HepG2 (cell line): ENCODE measurements at regions not wholly inside any gene's neighbourhood (a gene's known extent, or its start where the extent isn't known, plus 50 kb on each side); places are given as distances from the start of the nearest gene placed in this dataset.

Experiments used
- ATAC-seq: fragments of 200-7000 bp; cut with Tn5 transposase; 3 replicates; pipeline ENCODE4 v1.9.1; 2020; ENCODE audit warnings: mild to moderate bottlenecking, moderate library complexity
- BruUV-seq: library from RNA; stranded (reverse); fragments of 400-500 nt; replicated peaks from 2 replicates; lab custom pipeline; 2021; lab: Mats Ljungman, UMichigan
- CTCF ChIA-PET: fragments of 300-600 bp; formaldehyde crosslinking; extraction: SDS; loops from one replicate; lab custom pipeline; 2021; ENCODE audit warnings: low total read pairs, inconsistent platforms, low intra/inter-chr PET ratio; lab: Yijun Ruan, JAX
- POLR2A ChIA-PET: fragments of 350-600 bp; sonication (Branson Sonifier 250); formaldehyde crosslinking; loops from one replicate; lab custom pipeline; 2020; ENCODE audit warnings: antibody characterized with exemption, inconsistent platforms; lab: Yijun Ruan, JAX
- DNase-seq: peaks from one replicate; pipeline ENCODE4 v3.0.0-alpha.2; 2015; ENCODE audit warnings: low spot score
- FAIRE-seq: peaks from 3 replicates; lab custom pipeline; 2011; peaks lifted over from hg19 to GRCh38; lab: Jason Lieb, UNC
- H2AFZ ChIP-seq: one replicate; pipeline ENCODE4 v1.6.1; 2011; ENCODE audit warnings: low read length, inconsistent platforms
- H3K27ac ChIP-seq: fragments of 300-600 bp; 3 replicates; pipeline ENCODE4 v1.8.0; 2011; ENCODE audit warnings: mixed run types, mild to moderate bottlenecking, mixed read lengths, low read length, inconsistent platforms; ENCODE audit not compliant: insufficient read depth; ENCODE audit errors: extremely low read length
- H3K27me3 ChIP-seq, 2 experiments: fragments of 200-600 bp in 1 of 2; 2 replicates in 1 of 2; 3 replicates in 1 of 2; pipeline versions ENCODE4 v1.6.0 to v1.8.0; 2011; ENCODE audit warnings: low read length in 2 of 2, mild to moderate bottlenecking in 2 of 2, moderate library complexity in 2 of 2, inconsistent platforms in 1 of 2; ENCODE audit not compliant: insufficient read depth in 2 of 2, control insufficient read depth in 1 of 2
- H3K36me3 ChIP-seq, 2 experiments: fragments of 200-600 bp in 1 of 2; replicated peaks in 1 of 2; 2 replicates in 1 of 2; 3 replicates in 1 of 2; pipeline versions ENCODE4 v1.5.1 to v1.8.0; 2011; ENCODE audit warnings: low read length in 2 of 2, inconsistent platforms in 1 of 2; ENCODE audit not compliant: insufficient read depth in 2 of 2, control insufficient read depth in 1 of 2
- H3K4me1 ChIP-seq: 2 replicates; pipeline ENCODE4 v1.5.1; 2012; ENCODE audit warnings: low read length, inconsistent platforms; ENCODE audit not compliant: insufficient read depth
- H3K4me2 ChIP-seq: 2 replicates; pipeline ENCODE4 v1.6.0; 2011; ENCODE audit warnings: low read depth, low read length, inconsistent platforms
- H3K4me3 ChIP-seq, 3 experiments: fragments of 200-600 bp in 1 of 3; sonication (generic), shearing (Covaris generic) in 1 of 3; replicated peaks in 1 of 3; 2 replicates each; pipeline ENCODE4 v1.5.1; 2011 to 2016; ENCODE audit warnings: low read length in 3 of 3, inconsistent platforms in 2 of 3, low read depth in 2 of 3, mild to moderate bottlenecking in 2 of 3, control low read depth in 1 of 3, mixed read lengths in 1 of 3; ENCODE audit not compliant: insufficient read depth in 1 of 3
- H3K79me2 ChIP-seq: one replicate; pipeline ENCODE4 v1.6.1; 2011; ENCODE audit warnings: low read length, inconsistent platforms; ENCODE audit not compliant: insufficient read depth
- H3K9ac ChIP-seq: 2 replicates; pipeline ENCODE4 v1.6.0; 2011; ENCODE audit warnings: mild to moderate bottlenecking, low read depth, low read length, inconsistent platforms; ENCODE audit not compliant: insufficient read depth
- H3K9me3 ChIP-seq: 2 replicates; pipeline ENCODE4 v1.5.1; 2012; ENCODE audit warnings: mild to moderate bottlenecking, low read length
- H4K20me1 ChIP-seq: 2 replicates; pipeline ENCODE4 v1.6.0; 2011; ENCODE audit warnings: inconsistent platforms, mild to moderate bottlenecking, low read length, moderate library complexity; ENCODE audit not compliant: insufficient read depth
- AHDC1 ChIP-seq: sonication (generic); formaldehyde crosslinking; IDR thresholded peaks from 2 replicates; pipeline ENCODE4 v1.5.1; 2020; ENCODE audit warnings: mild to moderate bottlenecking, missing genetic modification reagents, borderline replicate concordance
- CTCF ChIP-seq: sonication (generic); formaldehyde crosslinking; IDR thresholded peaks from 2 replicates; pipeline ENCODE4 v1.5.0; 2020; ENCODE audit warnings: mild to moderate bottlenecking, missing genetic modification reagents, moderate library complexity
- SMC3 ChIP-seq: IDR thresholded peaks from 2 replicates; pipeline ENCODE4 v1.6.1; 2011; ENCODE audit warnings: low read length, improper control_type of control experiment
- SRF ChIP-seq: IDR thresholded peaks from 2 replicates; pipeline ENCODE4 v1.6.1; 2011; ENCODE audit warnings: mild to moderate bottlenecking, low read depth, low read length, moderate library complexity
- ZNF768 ChIP-seq: sonication (generic); formaldehyde crosslinking; IDR thresholded peaks from 2 replicates; pipeline ENCODE4 v1.4.0; 2020; ENCODE audit warnings: missing genetic modification reagents
- ZNF883 ChIP-seq: sonication (generic); formaldehyde crosslinking; IDR thresholded peaks from 2 replicates; pipeline ENCODE4 v1.5.1; 2020; ENCODE audit warnings: mild to moderate bottlenecking, missing genetic modification reagents; ENCODE audit errors: not compliant biosample characterization
- WGBS: methylation state at CpG from one replicate; pipeline ENCODE4 v1.1.6; 2017; ENCODE audit warnings: low lambda C conversion rate; 5-methylcytosine and 5-hydroxymethylcytosine counted together
- in situ Hi-C: cut with HindIII; loops from 2 replicates; pipeline ENCODE4 v1.10.0; 2017; ENCODE audit warnings: low pct_unique_long_range_greater_than_20kb; ENCODE audit not compliant: extremely low pct_ligation_motif_present
- intact Hi-C: fragments of 100-400 bp; cut with micrococcal nuclease; formaldehyde crosslinking; loops from one replicate; pipeline ENCODE4 v1.10.0; 2022; ENCODE audit not compliant: unreplicated experiment
- TF ChIP-seq, protein P1 (sequence below): sonication (generic); formaldehyde crosslinking; IDR thresholded peaks from 2 replicates; pipeline ENCODE4 v1.5.1; 2020; ENCODE audit warnings: mild to moderate bottlenecking, missing genetic modification reagents, moderate library complexity

GRCh38 chr22:27405672-27406388 lies 395.7 kb downstream of the MN1 start:
- FAIRE-seq = no peak
- in situ Hi-C loops = loop anchor here (5.0 to 25.0 kb wide), 2 partner anchors 396 to 606 kb away; partner anchors contain the start of gene MN1
- BruUV-seq = no TSS peak
- peak; percentile 96 for TF ChIP-seq ZNF768 (CRISPR knock-in tag)
- no peak for TF ChIP-seq SRF
- TF ChIP-seq ZNF883 (CRISPR knock-in tag) = peak; percentile 23
- TF ChIP-seq, protein P1, sequence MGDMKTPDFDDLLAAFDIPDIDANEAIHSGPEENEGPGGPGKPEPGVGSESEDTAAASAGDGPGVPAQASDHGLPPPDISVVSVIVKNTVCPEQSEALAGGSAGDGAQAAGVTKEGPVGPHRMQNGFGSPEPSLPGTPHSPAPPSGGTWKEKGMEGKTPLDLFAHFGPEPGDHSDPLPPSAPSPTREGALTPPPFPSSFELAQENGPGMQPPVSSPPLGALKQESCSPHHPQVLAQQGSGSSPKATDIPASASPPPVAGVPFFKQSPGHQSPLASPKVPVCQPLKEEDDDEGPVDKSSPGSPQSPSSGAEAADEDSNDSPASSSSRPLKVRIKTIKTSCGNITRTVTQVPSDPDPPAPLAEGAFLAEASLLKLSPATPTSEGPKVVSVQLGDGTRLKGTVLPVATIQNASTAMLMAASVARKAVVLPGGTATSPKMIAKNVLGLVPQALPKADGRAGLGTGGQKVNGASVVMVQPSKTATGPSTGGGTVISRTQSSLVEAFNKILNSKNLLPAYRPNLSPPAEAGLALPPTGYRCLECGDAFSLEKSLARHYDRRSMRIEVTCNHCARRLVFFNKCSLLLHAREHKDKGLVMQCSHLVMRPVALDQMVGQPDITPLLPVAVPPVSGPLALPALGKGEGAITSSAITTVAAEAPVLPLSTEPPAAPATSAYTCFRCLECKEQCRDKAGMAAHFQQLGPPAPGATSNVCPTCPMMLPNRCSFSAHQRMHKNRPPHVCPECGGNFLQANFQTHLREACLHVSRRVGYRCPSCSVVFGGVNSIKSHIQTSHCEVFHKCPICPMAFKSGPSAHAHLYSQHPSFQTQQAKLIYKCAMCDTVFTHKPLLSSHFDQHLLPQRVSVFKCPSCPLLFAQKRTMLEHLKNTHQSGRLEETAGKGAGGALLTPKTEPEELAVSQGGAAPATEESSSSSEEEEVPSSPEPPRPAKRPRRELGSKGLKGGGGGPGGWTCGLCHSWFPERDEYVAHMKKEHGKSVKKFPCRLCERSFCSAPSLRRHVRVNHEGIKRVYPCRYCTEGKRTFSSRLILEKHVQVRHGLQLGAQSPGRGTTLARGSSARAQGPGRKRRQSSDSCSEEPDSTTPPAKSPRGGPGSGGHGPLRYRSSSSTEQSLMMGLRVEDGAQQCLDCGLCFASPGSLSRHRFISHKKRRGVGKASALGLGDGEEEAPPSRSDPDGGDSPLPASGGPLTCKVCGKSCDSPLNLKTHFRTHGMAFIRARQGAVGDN (CRISPR knock-in tag) = peak; percentile 19; the same call in 1 of the 2 replicates
- no peak for TF ChIP-seq AHDC1 (CRISPR knock-in tag)
- peak; percentile 86 for TF ChIP-seq CTCF (CRISPR knock-in tag)
- TF ChIP-seq SMC3 = peak; percentile 45; the same call in 1 of the 2 replicates

More at GRCh38 chr22:27405672-27406388, 395.7 kb downstream of the MN1 start:
- DNase-seq (peak; percentile 16), ATAC-seq (peak; percentile 94)
- H3K27me3 ChIP-seq = peaks cover 0 to 5% of the 10 kb centered on the region in 2 experiments; a peak in 2 of 5 replicates
- no peaks in the 10 kb centered on the region for H3K36me3 ChIP-seq
- H3K9me3 ChIP-seq = no peaks in the 10 kb centered on the region
- no peak overlapping the region for H3K27ac ChIP-seq
- POLR2A ChIA-PET = no interaction called here
- no peaks in the 10 kb centered on the region for H3K4me1 ChIP-seq
- 35% methylated on average over 7 of the region's 10 CpGs for WGBS
- H2AFZ ChIP-seq = no peak overlapping the region
- H4K20me1 ChIP-seq = no peaks in the 10 kb centered on the region
- H3K4me3 ChIP-seq = no peak overlapping the region
- no peak overlapping the region for H3K9ac ChIP-seq
- intact Hi-C loops = loop anchor here (1.0 to 5.0 kb wide), 3 partner anchors 221 to 649 kb away; no protein-coding TSS in a partner anchor
- CTCF ChIA-PET = interaction anchor here (2.2 kb wide), 1 partner anchor 399 kb away, joined by 21 read pairs; no protein-coding TSS in a partner anchor
- H3K79me2 ChIP-seq = no peaks in the 10 kb centered on the region
- H3K4me2 ChIP-seq = no peak overlapping the region
